ENCODE measurements at regions not wholly inside any gene's neighbourhood (a gene's known extent, or its start where the extent isn't known, plus 50 kb on each side); places are given as distances from the start of the nearest gene placed in this dataset.

DNA sequence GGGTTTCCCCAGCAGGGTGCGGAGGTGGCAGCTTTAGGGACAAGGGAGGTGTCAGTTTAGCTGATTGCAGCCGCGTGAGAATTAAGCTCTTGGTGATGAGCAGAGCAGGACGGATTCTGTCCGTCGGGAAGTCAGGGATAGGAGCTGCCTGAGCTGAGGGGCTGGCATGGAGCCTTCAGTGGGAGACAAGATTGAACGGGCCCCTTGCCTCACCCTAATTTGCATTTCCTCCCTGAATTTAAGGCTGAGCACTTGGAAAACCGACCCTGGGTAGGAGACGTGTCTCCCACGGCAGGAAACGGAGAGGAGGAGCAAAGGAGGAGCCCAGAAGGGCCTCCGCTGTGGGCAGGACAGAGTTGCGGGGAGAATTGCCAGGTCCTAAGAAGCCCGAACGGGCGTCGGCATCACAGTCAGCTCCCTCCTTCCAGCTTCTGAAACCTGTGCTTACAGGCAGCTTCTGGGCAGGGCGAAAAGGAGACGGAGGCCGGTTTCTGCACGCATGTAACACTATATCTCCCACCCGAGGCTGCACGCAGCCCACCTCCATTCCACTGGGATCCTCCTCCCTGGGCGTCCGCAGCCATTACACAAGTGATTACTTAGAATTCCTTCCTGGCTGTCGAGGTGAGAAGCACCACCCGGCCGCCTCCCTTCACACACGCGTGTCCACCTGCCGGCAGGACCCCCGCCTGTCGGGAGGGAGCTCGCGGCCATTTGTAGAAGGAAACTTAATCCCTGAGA lies 345.8 kb downstream of the BRD1 start:
- TF ChIP-seq POLR2A (IDR thresholded peaks at IDR 0.05) = no peak
- TF ChIP-seq, protein P1, sequence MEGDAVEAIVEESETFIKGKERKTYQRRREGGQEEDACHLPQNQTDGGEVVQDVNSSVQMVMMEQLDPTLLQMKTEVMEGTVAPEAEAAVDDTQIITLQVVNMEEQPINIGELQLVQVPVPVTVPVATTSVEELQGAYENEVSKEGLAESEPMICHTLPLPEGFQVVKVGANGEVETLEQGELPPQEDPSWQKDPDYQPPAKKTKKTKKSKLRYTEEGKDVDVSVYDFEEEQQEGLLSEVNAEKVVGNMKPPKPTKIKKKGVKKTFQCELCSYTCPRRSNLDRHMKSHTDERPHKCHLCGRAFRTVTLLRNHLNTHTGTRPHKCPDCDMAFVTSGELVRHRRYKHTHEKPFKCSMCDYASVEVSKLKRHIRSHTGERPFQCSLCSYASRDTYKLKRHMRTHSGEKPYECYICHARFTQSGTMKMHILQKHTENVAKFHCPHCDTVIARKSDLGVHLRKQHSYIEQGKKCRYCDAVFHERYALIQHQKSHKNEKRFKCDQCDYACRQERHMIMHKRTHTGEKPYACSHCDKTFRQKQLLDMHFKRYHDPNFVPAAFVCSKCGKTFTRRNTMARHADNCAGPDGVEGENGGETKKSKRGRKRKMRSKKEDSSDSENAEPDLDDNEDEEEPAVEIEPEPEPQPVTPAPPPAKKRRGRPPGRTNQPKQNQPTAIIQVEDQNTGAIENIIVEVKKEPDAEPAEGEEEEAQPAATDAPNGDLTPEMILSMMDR (IDR thresholded peaks at IDR 0.05) = no peak

All from adrenal gland (tissue), 5 donors.